ENCODE measurements at regions not wholly inside any gene's neighbourhood (a gene's known extent, or its start where the extent isn't known, plus 50 kb on each side); places are given as distances from the start of the nearest gene placed in this dataset.
"Not testable (repeated sequence)": the region's sequence is repeated elsewhere in the genome, so short reads cannot be mapped to it uniquely, and the experiment has no call there.

GRCh38 chr3:31105438-31106077 lies 211.1 kb upstream of the GADL1 start:
- in situ Hi-C loops (cut with HindIII; ENCODE audit: low pct_unique_long_range_greater_than_20kb, low sequenced_read_pairs) = no loop called here
- no peak for DNase-seq (ENCODE audit: low read depth, low spot score)

- in situ Hi-C loops (cut with HindIII; ENCODE audit: low pct_unique_long_range_greater_than_20kb, low sequenced_read_pairs) = no loop called here
- no peak for DNase-seq (ENCODE audit: low read depth, low spot score)
Observed at GRCh38 chr3:31106204-31106603, 211.7 kb upstream of the GADL1 start.

GRCh38 chr3:31106912-31107311 lies 212.5 kb upstream of the GADL1 start:
- in situ Hi-C loops (cut with HindIII; ENCODE audit: low pct_unique_long_range_greater_than_20kb, low sequenced_read_pairs) = no loop called here
- no peak for DNase-seq (ENCODE audit: low read depth, low spot score)

- no peak for DNase-seq (ENCODE audit: low read depth, low spot score)
- in situ Hi-C loops (cut with HindIII; ENCODE audit: low pct_unique_long_range_greater_than_20kb, low sequenced_read_pairs) = no loop called here
Observed at GRCh38 chr3:31114929-31115283, 220.4 kb upstream of the GADL1 start.

- DNase-seq (ENCODE audit: low read depth, low spot score); in situ Hi-C loops (cut with HindIII; ENCODE audit: low pct_unique_long_range_greater_than_20kb, low sequenced_read_pairs): not testable (repeated sequence)
Observed at GRCh38 chr3:31115531-31115930, 221.1 kb upstream of the GADL1 start.

GRCh38 chr3:31116651-31117050 lies 222.2 kb upstream of the GADL1 start:
- no peak for DNase-seq (ENCODE audit: low read depth, low spot score)
- in situ Hi-C loops (cut with HindIII; ENCODE audit: low pct_unique_long_range_greater_than_20kb, low sequenced_read_pairs) = no loop called here

- in situ Hi-C loops (cut with HindIII; ENCODE audit: low pct_unique_long_range_greater_than_20kb, low sequenced_read_pairs) = no loop called here
- DNase-seq (ENCODE audit: low read depth, low spot score) = no peak
Observed at GRCh38 chr3:31117854-31118253, 223.4 kb upstream of the GADL1 start.

GRCh38 chr3:31124373-31124772 lies 229.9 kb upstream of the GADL1 start:
- in situ Hi-C loops (cut with HindIII; ENCODE audit: low pct_unique_long_range_greater_than_20kb, low sequenced_read_pairs) = no loop called here
- DNase-seq (ENCODE audit: low read depth, low spot score) = no peak

- no peak for DNase-seq (ENCODE audit: low read depth, low spot score)
- in situ Hi-C loops (cut with HindIII; ENCODE audit: low pct_unique_long_range_greater_than_20kb, low sequenced_read_pairs) = no loop called here
Observed at GRCh38 chr3:31125413-31126020, 231.1 kb upstream of the GADL1 start.

- in situ Hi-C loops (cut with HindIII; ENCODE audit: low pct_unique_long_range_greater_than_20kb, low sequenced_read_pairs) = no loop called here
- no peak for DNase-seq (ENCODE audit: low read depth, low spot score)
Observed at GRCh38 chr3:31129241-31129640, 234.8 kb upstream of the GADL1 start.

GRCh38 chr3:31132132-31132769 lies 237.8 kb upstream of the GADL1 start:
- peak; percentile 58 for DNase-seq (ENCODE audit: low read depth, low spot score)
- in situ Hi-C loops (cut with HindIII; ENCODE audit: low pct_unique_long_range_greater_than_20kb, low sequenced_read_pairs) = no loop called here

GRCh38 chr3:31133541-31133940 lies 239.1 kb upstream of the GADL1 start:
- in situ Hi-C loops (cut with HindIII; ENCODE audit: low pct_unique_long_range_greater_than_20kb, low sequenced_read_pairs) = no loop called here
- no peak for DNase-seq (ENCODE audit: low read depth, low spot score)

- no peak for DNase-seq (ENCODE audit: low read depth, low spot score)
- in situ Hi-C loops (cut with HindIII; ENCODE audit: low pct_unique_long_range_greater_than_20kb, low sequenced_read_pairs) = no loop called here
Observed at GRCh38 chr3:31135546-31135945, 241.1 kb upstream of the GADL1 start.

GRCh38 chr3:31137718-31138465 lies 243.4 kb upstream of the GADL1 start:
- no peak for DNase-seq (ENCODE audit: low read depth, low spot score)

GRCh38 chr3:31140470-31140869 lies 246.0 kb upstream of the GADL1 start:
- in situ Hi-C loops (cut with HindIII; ENCODE audit: low pct_unique_long_range_greater_than_20kb, low sequenced_read_pairs) = no loop called here
- DNase-seq (ENCODE audit: low read depth, low spot score) = no peak

More at GRCh38 chr3:31137718-31138465, 243.4 kb upstream of the GADL1 start:
- in situ Hi-C loops (cut with HindIII; ENCODE audit: low pct_unique_long_range_greater_than_20kb, low sequenced_read_pairs) = no loop called here

GRCh38 chr3:31142139-31142538 lies 247.7 kb upstream of the GADL1 start:
- in situ Hi-C loops (cut with HindIII; ENCODE audit: low pct_unique_long_range_greater_than_20kb, low sequenced_read_pairs) = no loop called here

GRCh38 chr3:31142543-31142942 lies 248.1 kb upstream of the GADL1 start:
- no peak for DNase-seq (ENCODE audit: low read depth, low spot score)
- in situ Hi-C loops (cut with HindIII; ENCODE audit: low pct_unique_long_range_greater_than_20kb, low sequenced_read_pairs) = no loop called here

More at GRCh38 chr3:31142139-31142538, 247.7 kb upstream of the GADL1 start:
- DNase-seq (ENCODE audit: low read depth, low spot score) = no peak

- no peak for DNase-seq (ENCODE audit: low read depth, low spot score)
- in situ Hi-C loops (cut with HindIII; ENCODE audit: low pct_unique_long_range_greater_than_20kb, low sequenced_read_pairs) = no loop called here
Observed at GRCh38 chr3:31145062-31145461, 250.6 kb upstream of the GADL1 start.
